D341Med (cell line): ENCODE measurements at regions not wholly inside any gene's neighbourhood (a gene's known extent, or its start where the extent isn't known, plus 50 kb on each side); places are given as distances from the start of the nearest gene placed in this dataset.

Source experiments
- DNase-seq: peaks from one replicate; pipeline ENCODE4 v3.0.0; 2012; ENCODE audit warnings: low spot score

GRCh38 chr17:72426321-72426720, 305.5 kb downstream of the SOX9 start:
- DNase-seq = no peak

- no peak for DNase-seq
These were observed 306.3 kb downstream of the SOX9 start for GRCh38 chr17:72426948-72427760.

- no peak for DNase-seq
These were observed 306.9 kb downstream of the SOX9 start for GRCh38 chr17:72427761-72428109.

- no peak for DNase-seq
These were observed 308.3 kb downstream of the SOX9 start for GRCh38 chr17:72429066-72429638.

- peak; percentile 42 for DNase-seq
These were observed 310.0 kb downstream of the SOX9 start for GRCh38 chr17:72430611-72431432.

GRCh38 chr17:72432143-72432621, 311.4 kb downstream of the SOX9 start:
- DNase-seq = peak; percentile 27

GRCh38 chr17:72432881-72433280, 312.1 kb downstream of the SOX9 start:
- DNase-seq = no peak

GRCh38 chr17:72433797-72434196, 313.0 kb downstream of the SOX9 start:
- no peak for DNase-seq

GRCh38 chr17:72434581-72434980, 313.8 kb downstream of the SOX9 start:
- no peak for DNase-seq

GRCh38 chr17:72434991-72435618, 314.3 kb downstream of the SOX9 start:
- DNase-seq = no peak

- DNase-seq = no peak
These were observed 318.0 kb downstream of the SOX9 start for GRCh38 chr17:72438783-72439182.

- no peak for DNase-seq
These were observed 319.2 kb downstream of the SOX9 start for GRCh38 chr17:72439893-72440502.

- DNase-seq = no peak
These were observed 320.1 kb downstream of the SOX9 start for GRCh38 chr17:72440961-72441360.

- no peak for DNase-seq
These were observed 321.1 kb downstream of the SOX9 start for GRCh38 chr17:72441909-72442308.

- DNase-seq = no peak
These were observed 323.8 kb downstream of the SOX9 start for GRCh38 chr17:72444517-72445054.

- DNase-seq = no peak
These were observed 324.5 kb downstream of the SOX9 start for GRCh38 chr17:72445055-72445991.

- no peak for DNase-seq
These were observed 325.3 kb downstream of the SOX9 start for GRCh38 chr17:72446118-72446517.

- no peak for DNase-seq
These were observed 325.9 kb downstream of the SOX9 start for GRCh38 chr17:72446525-72447250.

- no peak for DNase-seq
These were observed 326.4 kb downstream of the SOX9 start for GRCh38 chr17:72447251-72447640.

- DNase-seq = no peak
These were observed 327.2 kb downstream of the SOX9 start for GRCh38 chr17:72448019-72448418.
